Brain pericyte (primary cell): ENCODE measurements at regions not wholly inside any gene's neighbourhood (a gene's known extent, or its start where the extent isn't known, plus 50 kb on each side); places are given as distances from the start of the nearest gene placed in this dataset.
"Not testable (repeated sequence)": the region's sequence is repeated elsewhere in the genome, so short reads cannot be mapped to it uniquely, and the experiment has no call there.

Experiments used
- DNase-seq: peaks from one replicate; pipeline ENCODE4 v3.0.0-alpha.2; 2012; ENCODE audit warnings: low read depth, low spot score

GRCh38 chr3:165920984-165921383, 83.8 kb upstream of the BCHE start:
- no peak for DNase-seq

DNA sequence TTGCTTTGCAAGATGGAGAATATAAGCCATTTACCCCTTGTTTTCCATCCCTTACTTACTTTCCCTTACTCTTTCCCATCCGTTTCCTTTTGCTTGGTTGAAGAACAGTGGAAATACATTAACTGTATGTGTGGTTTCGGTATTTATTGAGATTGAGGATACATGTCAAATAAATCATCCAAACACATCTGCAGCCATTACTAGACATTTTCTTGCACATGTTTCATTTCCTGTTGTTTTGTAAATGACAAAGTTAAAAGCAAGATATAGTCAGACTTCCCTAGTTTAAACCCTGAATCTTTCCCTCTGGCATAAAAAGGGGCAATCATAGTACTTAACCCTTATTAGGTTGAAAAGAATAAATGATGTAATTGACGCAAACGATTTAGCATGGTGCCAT, 82.1 kb upstream of the BCHE start:
- no peak for DNase-seq

DNA sequence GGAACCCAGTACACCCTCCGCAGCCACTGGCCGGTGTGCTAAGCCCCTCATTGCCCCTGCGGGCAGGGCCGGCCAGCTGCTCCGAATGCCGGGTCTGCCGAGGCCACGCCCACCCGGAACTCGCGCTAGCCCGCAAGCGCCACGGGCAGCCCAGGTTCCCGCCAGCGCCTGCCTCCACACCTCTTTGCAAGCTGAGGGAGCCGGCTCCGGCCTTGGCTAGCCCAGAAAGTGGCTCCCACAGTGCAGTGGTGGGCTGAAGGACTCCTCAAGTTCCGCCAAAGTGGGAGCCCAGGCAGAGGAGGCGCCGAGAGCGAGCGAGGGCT, 81.4 kb upstream of the BCHE start:
- no peak for DNase-seq

- not testable (repeated sequence) for DNase-seq
These were observed 80.9 kb upstream of the BCHE start for GRCh38 chr3:165917938-165918656.

- not testable (repeated sequence) for DNase-seq
These were observed 77.9 kb upstream of the BCHE start for GRCh38 chr3:165915104-165915503.

- no peak for DNase-seq
These were observed 66.8 kb upstream of the BCHE start for GRCh38 chr3:165903885-165904630.

DNA sequence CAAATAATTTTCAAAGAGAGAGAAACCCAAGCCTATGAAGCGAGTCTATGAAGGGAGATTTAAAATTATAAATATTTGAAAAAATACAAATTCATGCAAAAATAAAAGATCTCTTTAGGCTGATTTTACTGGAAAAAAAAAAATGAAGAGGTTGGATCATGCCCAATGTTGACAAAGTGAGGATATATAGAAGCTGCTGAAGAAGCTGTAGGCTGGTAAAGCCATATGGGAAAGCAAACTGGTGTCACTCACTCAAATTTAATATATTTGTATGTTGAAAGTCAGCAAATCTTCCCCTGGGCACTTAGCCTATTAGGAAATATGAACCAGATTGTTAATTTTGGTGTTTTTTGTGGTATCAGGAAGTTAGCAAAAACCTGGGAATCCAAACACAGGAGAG, 61.8 kb upstream of the BCHE start:
- no peak for DNase-seq

- no peak for DNase-seq
These were observed 59.9 kb upstream of the BCHE start for GRCh38 chr3:165897137-165897536.

DNA sequence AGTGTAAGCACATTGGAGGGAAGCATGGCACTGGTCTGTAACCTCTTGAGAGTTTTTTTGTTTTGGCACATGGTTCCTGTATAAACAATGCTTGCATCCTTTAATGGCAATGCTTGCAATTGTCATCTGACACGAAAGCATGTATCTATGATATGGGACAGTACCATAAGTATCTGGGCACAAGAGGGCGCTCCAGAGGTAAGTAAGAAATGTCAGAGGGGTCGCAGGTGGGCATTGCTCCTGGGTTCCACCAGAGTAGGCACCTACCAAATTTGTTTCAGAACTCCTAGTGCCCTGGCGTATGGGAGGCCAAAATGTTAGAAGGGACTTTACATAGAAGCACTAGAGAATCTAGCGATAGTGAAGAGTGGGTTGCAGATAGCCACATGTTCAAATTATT, 58.7 kb upstream of the BCHE start:
- DNase-seq, result no peak

DNA sequence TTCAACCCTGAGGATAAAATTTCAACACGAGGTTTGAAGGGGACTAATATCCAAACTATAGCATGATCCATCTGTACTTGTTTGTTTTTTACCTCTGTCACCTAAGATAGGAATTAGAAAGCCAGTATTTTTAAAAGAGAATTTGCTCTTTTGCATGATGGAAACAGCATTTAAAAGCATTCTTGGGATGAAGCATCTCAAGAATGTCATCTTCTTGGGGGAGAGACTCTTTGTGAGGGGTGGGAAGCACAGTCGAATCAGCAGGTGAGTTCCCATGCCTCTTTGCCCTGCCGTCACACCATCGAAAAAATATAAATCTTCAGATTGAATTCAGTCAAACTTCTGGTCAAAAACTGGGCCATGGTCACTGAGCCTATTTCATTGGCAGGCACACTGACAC, 55.3 kb upstream of the BCHE start:
- DNase-seq, result no peak
